Ishikawa (cell line): ENCODE measurements at regions not wholly inside any gene's neighbourhood (a gene's known extent, or its start where the extent isn't known, plus 50 kb on each side); places are given as distances from the start of the nearest gene placed in this dataset.

ENCODE experiments used
- CEBPB ChIP-seq: IDR thresholded peaks from 2 replicates; pipeline ENCODE4 v1.6.1; 2012
- CREB1 ChIP-seq: IDR thresholded peaks from 2 replicates; pipeline ENCODE4 v1.6.1; 2012; ENCODE audit warnings: low read depth
- EGR1 ChIP-seq: IDR thresholded peaks from 2 replicates; pipeline ENCODE4 v1.6.1; 2012
- EP300 ChIP-seq: IDR thresholded peaks from 2 replicates; pipeline ENCODE4 v1.6.1; 2012; ENCODE audit warnings: borderline replicate concordance
- FOXM1 ChIP-seq: IDR thresholded peaks from 2 replicates; pipeline ENCODE4 v1.6.1; 2012; ENCODE audit warnings: low read depth, borderline replicate concordance
- NFIC ChIP-seq: IDR thresholded peaks from 2 replicates; pipeline ENCODE4 v1.6.1; 2012
- RAD21 ChIP-seq: IDR thresholded peaks from 2 replicates; pipeline ENCODE4 v1.6.1; 2012; ENCODE audit warnings: low read depth
- TAF1 ChIP-seq: IDR thresholded peaks from 2 replicates; pipeline ENCODE4 v1.6.1; 2012; ENCODE audit warnings: low read depth, mild to moderate bottlenecking
- TCF12 ChIP-seq: IDR thresholded peaks from 2 replicates; pipeline ENCODE4 v1.6.1; 2012; ENCODE audit warnings: low read depth
- TEAD4 ChIP-seq: IDR thresholded peaks from 2 replicates; pipeline ENCODE4 v1.6.1; 2012
- USF1 ChIP-seq: IDR thresholded peaks from 2 replicates; pipeline ENCODE4 v1.6.1; 2012
- YY1 ChIP-seq: IDR thresholded peaks from 2 replicates; pipeline ENCODE4 v1.6.1; 2012; ENCODE audit warnings: low read depth
- ZBTB7A ChIP-seq: IDR thresholded peaks from 2 replicates; pipeline ENCODE4 v1.6.1; 2012; ENCODE audit warnings: low read depth
- TF ChIP-seq, protein P1 (sequence below): IDR thresholded peaks from 2 replicates; pipeline ENCODE4 v1.6.1; 2012
- TF ChIP-seq, protein P2 (sequence below): IDR thresholded peaks from 2 replicates; pipeline ENCODE4 v1.6.1; 2012; ENCODE audit warnings: low read depth, mild to moderate bottlenecking

DNA sequence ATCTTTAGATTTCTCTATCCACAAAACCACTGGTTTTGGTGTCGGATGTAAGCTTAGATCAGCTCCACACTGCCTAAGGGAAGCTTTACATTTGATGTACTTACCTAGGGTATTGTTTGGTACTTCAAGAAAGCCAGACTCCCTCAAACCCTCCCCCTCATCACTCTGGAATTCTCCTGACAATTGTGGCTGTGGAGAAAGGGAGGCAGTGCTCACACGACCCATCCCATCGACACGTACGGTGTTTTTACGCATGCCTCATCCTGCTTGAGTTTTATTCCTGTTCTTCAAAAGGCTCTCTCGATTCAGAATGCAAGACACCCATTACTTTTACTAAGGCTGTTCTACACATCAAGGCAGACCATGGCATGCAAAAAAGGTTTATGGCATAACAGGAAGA is 67.3 kb upstream of the ONECUT1 start:
- TF ChIP-seq CEBPB, result no peak
- TF ChIP-seq CREB1, result no peak
- no peak for TF ChIP-seq USF1
- no peak for TF ChIP-seq EP300
- no peak for TF ChIP-seq NFIC
- TF ChIP-seq, protein P1, sequence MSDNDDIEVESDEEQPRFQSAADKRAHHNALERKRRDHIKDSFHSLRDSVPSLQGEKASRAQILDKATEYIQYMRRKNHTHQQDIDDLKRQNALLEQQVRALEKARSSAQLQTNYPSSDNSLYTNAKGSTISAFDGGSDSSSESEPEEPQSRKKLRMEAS, result no peak
- TF ChIP-seq ZBTB7A, result no peak
- TF ChIP-seq FOXM1, result no peak
- TF ChIP-seq YY1, result no peak

GRCh38 chr15:52856286-52856685 is 66.2 kb upstream of the ONECUT1 start:
- TF ChIP-seq TCF12 (no peak), EGR1 (no peak), RAD21 (no peak), ZBTB7A (no peak), USF1 (no peak), YY1 (no peak), CEBPB (no peak), NFIC (no peak), TAF1 (no peak), TEAD4 (no peak)
- TF ChIP-seq, protein P2, sequence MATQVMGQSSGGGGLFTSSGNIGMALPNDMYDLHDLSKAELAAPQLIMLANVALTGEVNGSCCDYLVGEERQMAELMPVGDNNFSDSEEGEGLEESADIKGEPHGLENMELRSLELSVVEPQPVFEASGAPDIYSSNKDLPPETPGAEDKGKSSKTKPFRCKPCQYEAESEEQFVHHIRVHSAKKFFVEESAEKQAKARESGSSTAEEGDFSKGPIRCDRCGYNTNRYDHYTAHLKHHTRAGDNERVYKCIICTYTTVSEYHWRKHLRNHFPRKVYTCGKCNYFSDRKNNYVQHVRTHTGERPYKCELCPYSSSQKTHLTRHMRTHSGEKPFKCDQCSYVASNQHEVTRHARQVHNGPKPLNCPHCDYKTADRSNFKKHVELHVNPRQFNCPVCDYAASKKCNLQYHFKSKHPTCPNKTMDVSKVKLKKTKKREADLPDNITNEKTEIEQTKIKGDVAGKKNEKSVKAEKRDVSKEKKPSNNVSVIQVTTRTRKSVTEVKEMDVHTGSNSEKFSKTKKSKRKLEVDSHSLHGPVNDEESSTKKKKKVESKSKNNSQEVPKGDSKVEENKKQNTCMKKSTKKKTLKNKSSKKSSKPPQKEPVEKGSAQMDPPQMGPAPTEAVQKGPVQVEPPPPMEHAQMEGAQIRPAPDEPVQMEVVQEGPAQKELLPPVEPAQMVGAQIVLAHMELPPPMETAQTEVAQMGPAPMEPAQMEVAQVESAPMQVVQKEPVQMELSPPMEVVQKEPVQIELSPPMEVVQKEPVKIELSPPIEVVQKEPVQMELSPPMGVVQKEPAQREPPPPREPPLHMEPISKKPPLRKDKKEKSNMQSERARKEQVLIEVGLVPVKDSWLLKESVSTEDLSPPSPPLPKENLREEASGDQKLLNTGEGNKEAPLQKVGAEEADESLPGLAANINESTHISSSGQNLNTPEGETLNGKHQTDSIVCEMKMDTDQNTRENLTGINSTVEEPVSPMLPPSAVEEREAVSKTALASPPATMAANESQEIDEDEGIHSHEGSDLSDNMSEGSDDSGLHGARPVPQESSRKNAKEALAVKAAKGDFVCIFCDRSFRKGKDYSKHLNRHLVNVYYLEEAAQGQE, result no peak

- TF ChIP-seq TEAD4 (no peak), YY1 (no peak), EP300 (no peak), CREB1 (no peak), USF1 (no peak), NFIC (no peak)
- TF ChIP-seq, protein P2, result no peak
These were observed 65.0 kb upstream of the ONECUT1 start for GRCh38 chr15:52855157-52855556.

DNA sequence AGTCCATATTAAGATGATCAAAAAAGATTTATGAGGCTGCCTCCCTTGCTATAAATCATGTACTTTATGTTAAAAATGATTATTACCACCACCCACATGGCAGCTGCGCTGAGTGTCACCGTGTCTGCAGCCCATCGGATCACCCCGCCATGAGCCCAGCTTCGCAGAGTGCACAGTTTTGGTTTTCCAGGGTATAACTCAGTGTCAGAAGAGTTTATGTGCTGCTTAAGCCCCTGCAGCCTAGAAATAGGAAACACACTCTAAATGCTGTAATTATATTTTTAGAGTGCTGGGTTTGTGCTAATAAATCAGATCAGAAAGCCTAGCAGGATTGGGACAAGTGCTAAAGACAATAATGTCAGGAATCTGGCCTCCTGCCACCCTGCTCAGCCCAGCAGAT is 54.7 kb upstream of the ONECUT1 start:
- no peak for TF ChIP-seq EGR1
- TF ChIP-seq, protein P2, result no peak
- no peak for TF ChIP-seq TAF1
